Neural cell (in vitro differentiated cells): ENCODE measurements at regions not wholly inside any gene's neighbourhood (a gene's known extent, or its start where the extent isn't known, plus 50 kb on each side); places are given as distances from the start of the nearest gene placed in this dataset.

Experiments used
- H2AFZ ChIP-seq: fragments of 200-600, 300-800 bp; sonication (generic), shearing (Covaris generic); 2 replicates; pipeline ENCODE4 v1.6.0; 2014; ENCODE audit warnings: low read depth, mild to moderate bottlenecking, antibody characterized with exemption, low read length, moderate library complexity
- H3F3A ChIP-seq: fragments of 200-600 bp; shearing (Covaris generic); 2 replicates; pipeline ENCODE4 v1.6.1; 2016; ENCODE audit warnings: mild to moderate bottlenecking, moderate library complexity, mixed read lengths, antibody characterized with exemption, low read length; ENCODE audit not compliant: insufficient read depth, poor library complexity, severe bottlenecking
- H3K27ac ChIP-seq: fragments of 200-600, 300-800 bp; sonication (generic), shearing (Covaris generic); 2 replicates; pipeline ENCODE4 v1.5.1; 2014; ENCODE audit warnings: mild to moderate bottlenecking, low read length, moderate library complexity
- H3K27me3 ChIP-seq: fragments of 300-800, 200-600 bp; sonication (generic), shearing (Covaris generic); 2 replicates; pipeline ENCODE4 v1.6.0; 2014; ENCODE audit warnings: mild to moderate bottlenecking, low read depth, low read length, moderate library complexity; ENCODE audit not compliant: insufficient read depth
- H3K36me3 ChIP-seq: fragments of 300-800, 200-600 bp; sonication (generic), shearing (Covaris generic); 2 replicates; pipeline ENCODE4 v1.5.1; 2014; ENCODE audit warnings: mild to moderate bottlenecking, antibody characterized with exemption, low read length, moderate library complexity; ENCODE audit not compliant: insufficient read depth
- H3K4me2 ChIP-seq: fragments of 300-800, 200-600 bp; sonication (generic), shearing (Covaris generic); 2 replicates; pipeline ENCODE4 v1.6.0; 2014; ENCODE audit warnings: mild to moderate bottlenecking, low read length
- H3K4me3 ChIP-seq: fragments of 300-800, 200-600 bp; sonication (generic), shearing (Covaris generic); 2 replicates; pipeline ENCODE4 v1.5.1; 2014; ENCODE audit warnings: mild to moderate bottlenecking, low read length, moderate library complexity
- H3K79me2 ChIP-seq: fragments of 200-600 bp; shearing (Covaris generic); replicated peaks from 2 replicates; pipeline ENCODE4 v1.6.0; 2014; ENCODE audit warnings: mild to moderate bottlenecking, low read length, moderate library complexity; ENCODE audit not compliant: insufficient read depth
- H3K9ac ChIP-seq: fragments of 300-800, 200-600 bp; sonication (generic), shearing (Covaris generic); 2 replicates; pipeline ENCODE4 v1.6.1; 2016; ENCODE audit warnings: mild to moderate bottlenecking, low read length, mixed read lengths
- H3K9me2 ChIP-seq: fragments of 200-600 bp; shearing (Covaris generic); 2 replicates; pipeline ENCODE4 v1.6.1; 2016; ENCODE audit warnings: mild to moderate bottlenecking, low read length, mixed read lengths; ENCODE audit not compliant: insufficient read depth
- H3K9me3 ChIP-seq: fragments of 200-600, 300-800 bp; sonication (generic), shearing (Covaris generic); 2 replicates; pipeline ENCODE4 v1.6.1; 2016; ENCODE audit warnings: mild to moderate bottlenecking, mixed run types, low read length, moderate library complexity, mixed read lengths
- H4K20me1 ChIP-seq: fragments of 200-600 bp; shearing (Covaris generic); 2 replicates; pipeline ENCODE4 v1.6.1; 2016; ENCODE audit warnings: mild to moderate bottlenecking, mixed run types; ENCODE audit not compliant: insufficient read depth
- EP300 ChIP-seq: fragments of 450-650 bp; conservative IDR thresholded peaks from 2 replicates; pipeline ENCODE4 v1.6.1; 2014; ENCODE audit warnings: antibody characterized with exemption, mild to moderate bottlenecking, moderate library complexity; ENCODE audit not compliant: poor library complexity, severe bottlenecking
- EZH2 ChIP-seq: fragments of 200-600, 300-800 bp; shearing (Covaris generic), sonication (generic); IDR thresholded peaks from 2 replicates; pipeline ENCODE4 v1.6.1; 2014; ENCODE audit warnings: antibody characterized with exemption, low read length, borderline replicate concordance, mild to moderate bottlenecking; ENCODE audit not compliant: insufficient read depth, poor library complexity, severe bottlenecking
- MXI1 ChIP-seq: fragments of 450-650 bp; conservative IDR thresholded peaks from 2 replicates; pipeline ENCODE4 v1.6.1; 2014; ENCODE audit warnings: antibody characterized with exemption, mild to moderate bottlenecking; ENCODE audit not compliant: poor library complexity, severe bottlenecking
- POLR2AphosphoS5 ChIP-seq: IDR thresholded peaks from 2 replicates; pipeline ENCODE4 v1.6.1; 2012
- RAD21 ChIP-seq: fragments of 450-650 bp; conservative IDR thresholded peaks from 2 replicates; pipeline ENCODE4 v1.6.1; 2014; ENCODE audit warnings: antibody characterized with exemption, mild to moderate bottlenecking, moderate library complexity
- REST ChIP-seq: IDR thresholded peaks from 2 replicates; pipeline ENCODE4 v1.6.1; 2012; ENCODE audit warnings: borderline replicate concordance
- SMC3 ChIP-seq: fragments of 450-650 bp; conservative IDR thresholded peaks from 2 replicates; pipeline ENCODE4 v1.6.1; 2014; ENCODE audit warnings: antibody characterized with exemption, mild to moderate bottlenecking, moderate library complexity; ENCODE audit not compliant: poor library complexity
- TAF1 ChIP-seq: IDR thresholded peaks from 2 replicates; pipeline ENCODE4 v1.6.1; 2012; ENCODE audit warnings: low read depth
- TF ChIP-seq, protein P1 (sequence below): fragments of 450-650 bp; IDR thresholded peaks from 2 replicates; pipeline ENCODE4 v1.5.1; 2014; ENCODE audit warnings: antibody characterized with exemption, mild to moderate bottlenecking, moderate library complexity; ENCODE audit not compliant: poor library complexity, severe bottlenecking

DNA sequence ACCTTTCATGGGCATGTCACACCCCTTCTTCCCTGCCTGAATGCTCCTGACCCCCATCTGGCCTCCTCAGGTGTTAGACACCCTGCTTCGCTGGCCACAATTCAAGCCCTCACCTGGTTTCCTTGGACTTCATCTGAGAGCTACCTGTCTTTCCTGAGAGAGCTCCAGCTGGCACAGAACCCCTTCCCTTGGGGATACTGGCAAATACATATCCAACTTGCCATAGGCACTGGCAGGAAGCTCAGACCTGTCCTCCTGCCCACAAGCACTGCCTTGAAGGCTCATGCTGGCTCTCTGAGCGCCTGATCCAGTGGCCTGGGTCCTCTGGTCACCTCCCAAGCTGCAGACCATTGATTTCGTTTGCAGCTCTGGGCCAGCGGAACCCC is 74.1 kb upstream of the MAP4K3 start:
- H4K20me1 ChIP-seq = no peaks in the 10 kb centered on the region
- no peaks in the 10 kb centered on the region for H3K79me2 ChIP-seq
- H3K27ac ChIP-seq = no peak overlapping the region
- H3K9me2 ChIP-seq = no peaks in the 10 kb centered on the region
- no peak overlapping the region for H3K4me3 ChIP-seq
- no peaks in the 10 kb centered on the region for H3F3A ChIP-seq
- TF ChIP-seq SMC3 = no peak
- no peak for TF ChIP-seq RAD21
- TF ChIP-seq EP300 = no peak
- no peak for TF ChIP-seq REST
- TF ChIP-seq, protein P1, sequence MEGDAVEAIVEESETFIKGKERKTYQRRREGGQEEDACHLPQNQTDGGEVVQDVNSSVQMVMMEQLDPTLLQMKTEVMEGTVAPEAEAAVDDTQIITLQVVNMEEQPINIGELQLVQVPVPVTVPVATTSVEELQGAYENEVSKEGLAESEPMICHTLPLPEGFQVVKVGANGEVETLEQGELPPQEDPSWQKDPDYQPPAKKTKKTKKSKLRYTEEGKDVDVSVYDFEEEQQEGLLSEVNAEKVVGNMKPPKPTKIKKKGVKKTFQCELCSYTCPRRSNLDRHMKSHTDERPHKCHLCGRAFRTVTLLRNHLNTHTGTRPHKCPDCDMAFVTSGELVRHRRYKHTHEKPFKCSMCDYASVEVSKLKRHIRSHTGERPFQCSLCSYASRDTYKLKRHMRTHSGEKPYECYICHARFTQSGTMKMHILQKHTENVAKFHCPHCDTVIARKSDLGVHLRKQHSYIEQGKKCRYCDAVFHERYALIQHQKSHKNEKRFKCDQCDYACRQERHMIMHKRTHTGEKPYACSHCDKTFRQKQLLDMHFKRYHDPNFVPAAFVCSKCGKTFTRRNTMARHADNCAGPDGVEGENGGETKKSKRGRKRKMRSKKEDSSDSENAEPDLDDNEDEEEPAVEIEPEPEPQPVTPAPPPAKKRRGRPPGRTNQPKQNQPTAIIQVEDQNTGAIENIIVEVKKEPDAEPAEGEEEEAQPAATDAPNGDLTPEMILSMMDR = no peak
- TF ChIP-seq MXI1 = no peak
- TF ChIP-seq TAF1 = no peak
- TF ChIP-seq EZH2 = no peak
- TF ChIP-seq POLR2AphosphoS5 = no peak
- no peak overlapping the region for H3K9ac ChIP-seq
- no peaks in the 10 kb centered on the region for H3K27me3 ChIP-seq
- no peaks in the 10 kb centered on the region for H3K36me3 ChIP-seq
- no peak overlapping the region for H3K4me2 ChIP-seq
- H2AFZ ChIP-seq = no peak overlapping the region
- H3K9me3 ChIP-seq = no peaks in the 10 kb centered on the region

DNA sequence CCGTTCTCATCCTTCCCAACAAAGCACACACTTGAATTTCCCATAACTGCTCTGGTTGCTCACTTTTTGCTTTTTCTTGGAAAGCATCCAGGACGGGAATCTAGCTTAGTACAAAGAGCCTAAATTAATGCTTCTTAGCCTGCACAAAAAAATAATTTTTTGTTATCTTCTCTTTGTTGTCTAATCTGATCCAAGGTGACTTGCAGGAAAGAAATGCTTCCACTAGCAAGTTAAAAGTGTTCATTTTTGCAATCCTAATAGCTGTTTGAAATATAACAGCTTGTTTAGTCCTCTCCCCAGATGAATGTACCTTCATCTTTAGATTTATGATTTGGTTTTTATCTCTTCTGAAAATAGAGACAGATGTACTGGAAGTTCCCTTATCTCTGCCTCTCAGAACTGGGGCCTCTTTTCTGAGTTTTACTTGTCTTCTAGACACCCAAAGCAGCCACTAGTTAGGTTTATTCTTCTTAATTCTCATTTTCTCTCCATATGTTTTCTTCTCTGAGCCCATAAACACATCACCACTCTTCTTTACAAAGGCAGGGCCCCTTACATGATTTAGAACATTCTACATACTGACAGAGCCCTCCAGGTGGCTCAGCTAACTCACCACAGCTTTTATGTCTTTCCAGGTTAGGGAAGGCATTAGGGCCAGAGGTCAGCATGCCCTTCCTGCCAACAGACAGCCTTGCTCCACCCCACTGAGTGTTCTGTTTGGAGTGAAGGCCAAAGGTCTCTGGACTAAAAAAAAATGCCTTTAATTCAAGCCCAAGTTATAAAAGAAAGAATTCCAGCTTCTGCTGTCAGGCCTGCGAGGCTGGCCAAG is 74.7 kb upstream of the MAP4K3 start:
- Histone ChIP-seq H3K9ac (no peak overlapping the region), H3K27ac (no peak overlapping the region), H3K36me3 (no peaks in the 10 kb centered on the region), H3K27me3 (no peaks in the 10 kb centered on the region), H3K9me2 (no peaks in the 10 kb centered on the region), H3K79me2 (no peaks in the 10 kb centered on the region), H2AFZ (no peak overlapping the region), H4K20me1 (no peaks in the 10 kb centered on the region), H3K4me3 (no peak overlapping the region), H3F3A (no peaks in the 10 kb centered on the region), H3K4me2 (no peak overlapping the region), H3K9me3 (no peaks in the 10 kb centered on the region)
- TF ChIP-seq RAD21 (no peak), EP300 (no peak), EZH2 (no peak), REST (no peak), SMC3 (no peak), POLR2AphosphoS5 (no peak), MXI1 (no peak), TAF1 (no peak)
- TF ChIP-seq, protein P1 = no peak
